HG02852 (cell line): ENCODE measurements at regions not wholly inside any gene's neighbourhood (a gene's known extent, or its start where the extent isn't known, plus 50 kb on each side); places are given as distances from the start of the nearest gene placed in this dataset.
"Not testable (repeated sequence)": the region's sequence is repeated elsewhere in the genome, so short reads cannot be mapped to it uniquely, and the experiment has no call there.

ENCODE experiments used
- ATAC-seq: cut with Tn5 transposase; IDR thresholded peaks from one replicate; pipeline ENCODE4 v1.9.1; 2021; ENCODE audit warnings: mild to moderate bottlenecking, moderate library complexity; ENCODE audit not compliant: unreplicated experiment

GRCh38 chr2:111463956-111464355 lies 343.2 kb downstream of the BCL2L11 start:
- peak; percentile 84 for ATAC-seq

GRCh38 chr2:111464367-111464766 lies 343.7 kb downstream of the BCL2L11 start:
- not testable (repeated sequence) for ATAC-seq

GRCh38 chr2:111465521-111465920 lies 344.8 kb downstream of the BCL2L11 start:
- not testable (repeated sequence) for ATAC-seq

- ATAC-seq = not testable (repeated sequence)
Observed at GRCh38 chr2:111466744-111467143, 346.0 kb downstream of the BCL2L11 start.

- not testable (repeated sequence) for ATAC-seq
Observed at GRCh38 chr2:111470924-111471323, 350.2 kb downstream of the BCL2L11 start.

GRCh38 chr2:111471791-111472530 lies 351.2 kb downstream of the BCL2L11 start:
- not testable (repeated sequence) for ATAC-seq

GRCh38 chr2:111472844-111473403 lies 352.2 kb downstream of the BCL2L11 start:
- ATAC-seq = not testable (repeated sequence)

- not testable (repeated sequence) for ATAC-seq
Observed at GRCh38 chr2:111473522-111473921, 352.8 kb downstream of the BCL2L11 start.

GRCh38 chr2:111474198-111474705 lies 353.5 kb downstream of the BCL2L11 start:
- ATAC-seq = not testable (repeated sequence)

GRCh38 chr2:111478335-111478734 lies 357.6 kb downstream of the BCL2L11 start:
- not testable (repeated sequence) for ATAC-seq

- peak; percentile 67 for ATAC-seq
Observed at GRCh38 chr2:111478871-111479318, 358.2 kb downstream of the BCL2L11 start.

GRCh38 chr2:111480016-111480625 lies 359.4 kb downstream of the BCL2L11 start:
- ATAC-seq = not testable (repeated sequence)

- not testable (repeated sequence) for ATAC-seq
Observed at GRCh38 chr2:111480633-111481032, 359.9 kb downstream of the BCL2L11 start.

GRCh38 chr2:111481219-111481618 lies 360.5 kb downstream of the BCL2L11 start:
- not testable (repeated sequence) for ATAC-seq

- ATAC-seq = peak; percentile 71
Observed at GRCh38 chr2:111482987-111483679, 362.4 kb downstream of the BCL2L11 start.

- ATAC-seq = not testable (repeated sequence)
Observed at GRCh38 chr2:111484097-111484496, 363.4 kb downstream of the BCL2L11 start.

- not testable (repeated sequence) for ATAC-seq
Observed at GRCh38 chr2:111485895-111486294, 365.2 kb downstream of the BCL2L11 start.

GRCh38 chr2:111488451-111488850 lies 367.7 kb downstream of the BCL2L11 start:
- ATAC-seq = not testable (repeated sequence)

GRCh38 chr2:111489460-111489859 lies 368.7 kb downstream of the BCL2L11 start:
- not testable (repeated sequence) for ATAC-seq

GRCh38 chr2:111491181-111491580 lies 370.5 kb downstream of the BCL2L11 start:
- ATAC-seq = not testable (repeated sequence)

- ATAC-seq = not testable (repeated sequence)
Observed at GRCh38 chr2:111491614-111492013, 370.9 kb downstream of the BCL2L11 start.
